ENCODE measurements at regions not wholly inside any gene's neighbourhood (a gene's known extent, or its start where the extent isn't known, plus 50 kb on each side); places are given as distances from the start of the nearest gene placed in this dataset.

- TF ChIP-seq CTCF (IDR thresholded peaks at IDR 0.05): no peak
- TF ChIP-seq ZFX (IDR thresholded peaks at IDR 0.05; ENCODE audit: borderline replicate concordance): no peak
Observed at GRCh38 chr4:117417856-117418255, 332.5 kb upstream of the TRAM1L1 start.
